NCI-H82 treated with DMSO at 0.1 percent for 48 hours (cell line): ENCODE measurements at regions not wholly inside any gene's neighbourhood (a gene's known extent, or its start where the extent isn't known, plus 50 kb on each side); places are given as distances from the start of the nearest gene placed in this dataset.
"Not testable (repeated sequence)": the region's sequence is repeated elsewhere in the genome, so short reads cannot be mapped to it uniquely, and the experiment has no call there.

Experiments used
- DNase-seq: peaks from one replicate; lab custom pipeline; 2025; ENCODE audit not compliant: unreplicated experiment; lab: John Stamatoyannopoulos, UW

- DNase-seq = no peak
Measured at GRCh38 chr11:109041876-109042275, 377.0 kb downstream of the DDX10 start.

DNA sequence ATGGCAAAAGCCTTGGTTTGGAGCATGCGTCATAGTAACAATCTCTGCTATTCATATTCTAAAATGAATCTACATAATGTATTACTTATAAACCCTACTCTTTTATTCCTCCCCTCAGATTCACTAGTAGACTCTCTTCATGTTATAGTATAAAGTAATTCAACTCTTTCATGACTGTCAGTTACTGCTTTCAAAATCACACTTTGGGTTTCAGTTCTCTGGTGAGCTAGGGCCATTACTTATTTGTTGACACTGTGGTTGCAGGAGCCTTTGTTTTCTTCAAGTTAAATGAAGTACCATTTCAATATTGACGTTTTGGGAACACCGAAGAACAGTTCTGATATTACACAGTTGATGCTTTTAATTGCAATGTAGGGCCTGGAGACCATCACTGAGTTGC is 378.4 kb downstream of the DDX10 start:
- no peak for DNase-seq

DNA sequence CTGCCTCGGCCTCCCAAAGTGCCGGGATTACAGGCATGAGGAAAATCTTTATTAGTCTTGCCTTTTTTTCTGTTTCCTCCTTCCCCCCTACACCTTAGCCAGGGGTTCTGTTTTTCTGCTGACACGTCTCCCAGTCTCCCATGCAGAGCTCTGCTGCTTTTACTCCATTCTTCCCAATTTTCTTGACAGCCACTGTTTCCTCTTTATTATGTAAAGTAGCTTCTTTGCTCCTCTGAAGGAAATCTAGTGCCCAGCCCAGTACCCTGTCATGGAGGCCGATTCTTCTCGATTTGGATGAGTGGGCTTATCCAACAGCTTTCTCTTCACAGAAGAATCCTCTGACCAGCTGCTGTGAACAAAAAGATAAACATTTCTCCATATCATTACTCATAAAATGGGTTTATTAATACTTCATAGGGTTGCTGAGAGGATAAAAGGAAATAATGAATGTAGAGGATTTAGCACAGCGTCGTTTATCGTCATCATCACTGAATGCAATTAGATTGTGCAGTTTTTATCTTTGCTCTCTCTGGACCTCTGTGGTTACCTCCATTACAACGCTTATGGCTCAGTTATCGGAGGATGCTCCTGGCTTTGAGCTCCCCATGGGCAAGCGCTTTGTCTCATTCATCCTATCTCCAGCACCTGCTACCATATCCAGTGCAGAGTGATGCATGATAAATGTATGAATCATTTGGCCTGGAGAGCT is 375.6 kb upstream of the C11orf87 start:
- DNase-seq = no peak

DNA sequence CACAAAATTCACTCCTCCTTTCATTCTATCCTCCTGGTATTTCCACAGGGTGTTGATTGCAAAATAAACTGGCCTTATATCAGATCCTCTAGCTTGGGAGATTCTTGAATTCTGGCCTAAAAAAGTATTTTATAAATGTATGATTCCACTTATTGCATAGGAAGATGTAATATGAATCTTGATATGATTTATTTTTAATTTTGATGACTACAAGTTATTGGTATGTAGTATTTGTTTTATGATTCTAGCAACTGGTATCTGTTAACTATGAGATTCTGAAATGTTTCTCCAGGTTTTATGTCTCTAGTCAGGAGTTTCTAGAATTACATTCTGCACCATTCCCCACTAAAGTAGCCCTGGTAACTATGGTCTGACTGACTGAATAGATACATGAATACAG is 373.9 kb upstream of the C11orf87 start:
- DNase-seq = no peak

- no peak for DNase-seq
Measured at GRCh38 chr11:109051200-109051599, 370.8 kb upstream of the C11orf87 start.

GRCh38 chr11:109059402-109059801 is 362.6 kb upstream of the C11orf87 start:
- DNase-seq = no peak

- DNase-seq = no peak
Measured at GRCh38 chr11:109061394-109061793, 360.6 kb upstream of the C11orf87 start.

DNA sequence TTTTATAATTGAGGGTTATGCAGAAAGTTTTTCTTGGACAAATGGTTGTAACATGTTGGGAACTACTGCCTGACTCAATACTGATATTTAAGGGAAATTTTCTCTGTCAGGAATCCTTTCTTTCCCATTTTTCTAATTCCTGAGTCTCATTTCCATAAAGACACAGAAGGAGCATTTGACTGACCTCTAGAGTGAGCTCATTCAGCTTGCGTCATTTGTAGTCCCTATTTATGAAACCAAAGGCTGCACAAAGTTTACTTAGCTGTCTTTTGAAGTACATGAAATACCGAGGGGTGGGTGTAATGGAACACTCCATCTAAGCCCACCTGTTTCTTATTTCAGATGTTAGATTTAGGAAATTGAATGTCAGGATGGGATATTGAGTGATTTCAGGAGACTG is 359.5 kb upstream of the C11orf87 start:
- DNase-seq = no peak

GRCh38 chr11:109062871-109063270 is 359.1 kb upstream of the C11orf87 start:
- DNase-seq = no peak

GRCh38 chr11:109064618-109065311 is 357.2 kb upstream of the C11orf87 start:
- not testable (repeated sequence) for DNase-seq

DNA sequence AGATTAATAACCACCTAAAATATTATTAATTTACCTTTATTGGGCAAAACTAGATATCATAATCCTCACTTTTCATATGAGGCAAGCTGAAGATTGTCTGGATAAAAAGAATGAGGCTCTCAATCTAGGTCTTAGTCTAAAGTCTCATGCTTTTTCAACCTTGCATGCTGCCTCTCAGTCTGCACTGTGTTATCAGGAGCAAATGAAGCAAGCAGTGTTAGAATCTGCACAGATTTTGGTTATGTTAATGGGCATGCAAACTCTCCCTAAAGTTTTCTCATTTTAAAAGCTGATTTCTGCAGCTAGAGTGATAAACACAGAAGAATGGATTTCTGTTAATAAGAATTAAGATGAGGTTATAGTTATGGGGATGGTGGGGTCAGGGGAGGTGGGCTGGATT is 350.7 kb upstream of the C11orf87 start:
- no peak for DNase-seq

GRCh38 chr11:109071712-109072524 is 350.1 kb upstream of the C11orf87 start:
- no peak for DNase-seq

GRCh38 chr11:109073032-109073822 is 348.8 kb upstream of the C11orf87 start:
- no peak for DNase-seq

DNA sequence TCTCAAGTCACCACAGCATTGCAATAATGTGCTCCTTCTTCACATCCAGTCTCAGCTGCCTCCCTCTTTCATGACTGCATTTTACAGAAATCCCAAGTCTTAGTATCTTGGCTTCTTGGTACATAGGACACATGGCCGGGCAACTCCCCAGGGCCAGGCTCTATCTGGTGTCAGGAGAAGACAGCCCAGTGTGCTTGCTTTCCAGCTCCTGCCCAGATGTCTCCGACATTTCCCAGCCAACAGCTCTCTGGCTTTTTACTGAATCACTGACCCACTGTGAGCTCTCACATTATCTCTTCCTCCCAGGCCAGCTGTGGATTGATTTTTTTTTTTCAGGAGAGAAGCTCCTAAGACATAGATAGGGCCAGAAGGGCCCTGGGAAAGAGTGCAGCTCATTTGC is 346.0 kb upstream of the C11orf87 start:
- DNase-seq = no peak

DNA sequence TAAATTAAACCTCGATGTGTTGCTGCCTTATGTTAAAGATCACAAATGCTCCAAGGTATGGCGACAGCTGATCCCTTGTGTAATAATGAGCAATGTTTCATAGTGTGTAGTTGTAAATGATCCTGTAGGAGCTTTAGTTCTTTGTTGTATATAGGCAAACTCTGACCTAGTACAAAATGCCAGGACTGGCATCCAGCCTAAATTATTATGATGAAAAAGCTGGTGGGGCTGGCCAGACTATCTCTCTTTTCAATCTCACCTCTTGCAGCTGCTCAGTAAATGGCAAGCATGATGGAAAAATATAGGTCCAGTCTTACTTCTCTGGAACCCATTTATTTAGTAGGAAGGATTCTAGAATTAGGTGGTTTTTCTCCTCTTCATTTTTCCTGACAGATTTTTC is 345.1 kb upstream of the C11orf87 start:
- no peak for DNase-seq

DNA sequence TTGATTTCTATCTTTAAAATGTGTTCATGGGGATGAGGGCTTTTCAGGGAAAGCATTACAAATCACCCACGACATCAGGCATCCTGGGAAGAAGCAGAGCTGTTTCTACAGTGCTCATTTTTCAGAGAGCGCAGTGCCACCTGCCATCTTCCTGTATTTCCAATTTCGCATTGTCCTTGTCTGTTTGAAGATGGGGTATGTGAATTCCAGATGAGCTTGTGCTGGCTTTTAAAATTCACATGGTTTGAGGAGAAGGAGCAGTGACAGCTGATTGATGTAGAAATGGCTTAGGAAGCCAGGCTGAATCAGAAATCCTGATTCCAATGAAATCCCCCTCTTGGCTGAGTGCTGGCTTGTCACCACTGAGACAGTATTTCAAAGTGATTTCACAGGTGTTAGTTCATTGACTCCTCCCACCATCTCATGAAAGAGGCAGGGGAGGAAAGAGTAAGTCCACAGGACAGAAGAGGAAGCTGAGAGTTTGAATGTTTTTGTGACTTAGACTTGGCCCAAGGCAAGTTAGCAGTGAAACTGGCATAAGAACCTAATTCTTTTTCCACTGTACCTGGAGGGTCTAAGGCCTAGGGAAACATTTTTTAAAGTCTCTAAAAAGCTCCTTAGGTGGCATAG is 344.6 kb upstream of the C11orf87 start:
- no peak for DNase-seq

GRCh38 chr11:109085708-109086373 is 336.1 kb upstream of the C11orf87 start:
- no peak for DNase-seq

- no peak for DNase-seq
Measured at GRCh38 chr11:109086931-109087330, 335.1 kb upstream of the C11orf87 start.

DNA sequence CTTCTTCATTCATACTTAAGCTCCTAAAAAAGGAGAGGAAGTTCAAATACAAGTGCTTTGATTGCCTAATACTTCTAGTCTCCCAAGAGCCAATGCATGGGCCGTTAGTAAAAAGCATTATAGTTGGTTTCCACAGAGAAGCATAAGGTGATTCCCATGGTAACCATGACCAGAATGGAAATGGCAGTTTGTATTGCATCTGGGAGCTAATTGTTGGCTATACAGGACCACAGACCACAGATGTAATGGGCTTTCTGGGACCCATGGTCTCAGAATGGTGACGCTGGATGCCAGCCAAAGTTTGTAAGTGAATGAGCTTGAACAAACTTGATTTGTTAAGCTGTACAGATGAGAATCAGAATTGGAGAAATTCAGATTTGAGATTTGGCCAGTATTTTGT is 333.9 kb upstream of the C11orf87 start:
- no peak for DNase-seq

- no peak for DNase-seq
Measured at GRCh38 chr11:109089144-109089543, 332.8 kb upstream of the C11orf87 start.
